HG03571 (cell line): ENCODE measurements at regions not wholly inside any gene's neighbourhood (a gene's known extent, or its start where the extent isn't known, plus 50 kb on each side); places are given as distances from the start of the nearest gene placed in this dataset.

Source experiments
- ATAC-seq: cut with Tn5 transposase; IDR thresholded peaks from one replicate; pipeline ENCODE4 v1.9.1; 2021; ENCODE audit not compliant: unreplicated experiment

DNA sequence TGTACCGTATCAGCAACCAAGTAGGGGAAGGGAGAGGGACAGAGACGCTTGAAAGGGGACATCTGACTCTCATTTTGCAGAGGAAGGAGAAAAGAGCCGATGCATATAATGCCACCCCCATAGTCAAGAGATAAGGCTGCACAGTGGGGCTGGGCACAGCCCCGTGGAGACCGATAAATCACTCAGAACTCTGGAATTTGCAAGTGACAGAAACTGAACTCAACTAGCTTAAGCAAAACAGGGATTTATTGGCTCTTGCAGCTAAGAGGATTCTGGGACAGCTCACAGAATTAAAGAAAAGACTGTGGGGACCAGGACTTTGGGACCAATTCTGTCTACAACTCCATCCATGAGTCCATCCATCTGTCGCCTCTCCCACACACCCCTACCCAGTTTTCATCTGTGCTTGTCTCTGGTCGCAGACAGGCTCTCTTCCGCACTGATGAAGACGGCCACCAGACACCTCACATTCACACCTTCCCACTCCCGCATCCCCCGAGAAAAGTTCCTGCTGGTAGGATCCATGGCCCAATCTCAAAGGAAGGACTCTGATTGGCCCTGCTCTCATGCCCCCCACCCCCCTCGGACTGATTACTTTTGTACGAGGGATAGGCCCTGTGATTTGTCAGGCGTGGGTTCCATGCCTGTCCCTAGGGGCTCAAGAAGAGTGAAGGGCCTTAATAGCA lies 105.9 kb upstream of the RPL38 start:
- no peak for ATAC-seq

- no peak for ATAC-seq
Observed at GRCh38 chr17:74098136-74099024, 105.1 kb upstream of the RPL38 start.

- ATAC-seq: no peak
Observed at GRCh38 chr17:74099442-74100340, 103.8 kb upstream of the RPL38 start.

GRCh38 chr17:74104921-74105320 lies 98.6 kb upstream of the RPL38 start:
- no peak for ATAC-seq

DNA sequence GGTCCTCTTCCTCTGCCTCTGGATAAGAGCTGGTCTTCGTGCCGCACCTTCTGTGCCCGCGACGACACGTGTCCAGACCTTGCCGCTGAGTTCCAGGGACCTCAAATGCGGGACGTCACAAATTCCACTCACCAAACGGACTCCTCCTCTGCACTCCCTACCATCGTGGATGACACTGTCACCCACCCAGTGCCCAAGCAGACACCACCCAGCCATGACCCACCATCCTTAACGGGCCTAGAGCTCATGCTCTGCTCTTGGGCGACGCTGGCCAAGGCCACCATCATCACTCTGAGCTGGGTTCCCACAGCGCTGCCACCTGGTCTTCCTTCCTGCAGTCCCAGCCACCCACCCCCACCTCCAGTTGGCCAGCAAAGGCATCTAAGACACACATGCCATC lies 96.4 kb upstream of the RPL38 start:
- ATAC-seq: no peak

- ATAC-seq: no peak
Observed at GRCh38 chr17:74108126-74108705, 95.3 kb upstream of the RPL38 start.

DNA sequence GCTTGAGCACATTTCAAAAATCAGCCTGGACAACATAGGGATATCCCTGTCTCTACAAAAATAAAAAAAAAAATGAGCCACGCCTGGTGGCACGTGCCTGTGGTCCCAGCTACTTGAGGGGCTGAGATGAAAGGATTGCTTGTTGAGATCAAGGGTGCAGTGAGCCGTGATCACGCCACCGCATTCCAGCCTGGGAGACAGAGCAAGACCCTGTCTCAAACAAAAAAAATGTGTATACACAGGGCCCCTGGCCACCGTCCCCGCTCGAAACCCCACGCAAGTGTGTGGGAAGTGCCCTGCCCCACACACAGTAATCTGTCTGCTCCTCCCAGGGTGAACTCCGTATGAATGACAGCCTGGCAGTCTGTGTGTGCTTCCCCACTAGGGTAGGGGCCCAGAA lies 93.0 kb upstream of the RPL38 start:
- ATAC-seq: no peak

DNA sequence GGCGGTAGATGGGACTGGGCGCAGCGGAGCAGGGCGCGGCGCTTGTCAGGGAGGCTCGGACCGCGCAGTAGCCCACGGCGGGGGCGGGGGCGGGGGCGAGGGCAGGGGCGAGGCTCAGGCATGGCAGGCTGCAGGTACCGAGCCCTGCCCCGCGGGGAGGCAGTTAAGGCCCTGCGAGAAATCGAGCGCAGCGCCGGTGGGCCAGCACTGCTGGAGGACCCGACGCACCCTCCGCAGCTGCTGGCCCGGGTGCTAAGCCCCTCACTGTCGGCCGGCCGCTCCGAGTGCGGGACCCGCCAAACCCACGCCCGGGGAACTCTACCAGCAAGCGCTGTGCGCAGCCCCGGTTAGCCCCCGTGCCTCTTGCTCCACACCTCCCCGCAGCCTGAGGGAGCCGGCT lies 90.2 kb upstream of the RPL38 start:
- ATAC-seq: no peak

DNA sequence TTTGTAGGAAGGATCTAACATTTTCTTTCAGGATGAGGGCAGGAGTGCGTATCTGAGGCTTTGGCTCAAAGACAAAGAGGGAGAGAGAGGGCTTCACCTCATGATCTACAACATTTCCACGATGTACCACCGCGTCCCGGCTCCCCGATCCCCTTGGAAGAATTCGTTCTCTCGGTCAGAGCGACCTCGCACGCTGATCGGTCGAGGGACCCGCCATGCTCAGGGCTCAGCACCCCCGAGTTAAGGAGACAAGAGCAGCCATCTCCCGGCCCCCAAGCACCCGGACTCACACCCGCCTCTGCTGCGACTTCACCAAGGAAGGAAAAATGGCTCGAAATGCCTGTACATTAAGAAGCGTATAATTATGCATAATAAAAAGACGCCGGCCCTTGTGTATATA lies 89.5 kb upstream of the RPL38 start:
- no peak for ATAC-seq

- ATAC-seq: no peak
Observed at GRCh38 chr17:74114881-74115470, 88.5 kb upstream of the RPL38 start.

DNA sequence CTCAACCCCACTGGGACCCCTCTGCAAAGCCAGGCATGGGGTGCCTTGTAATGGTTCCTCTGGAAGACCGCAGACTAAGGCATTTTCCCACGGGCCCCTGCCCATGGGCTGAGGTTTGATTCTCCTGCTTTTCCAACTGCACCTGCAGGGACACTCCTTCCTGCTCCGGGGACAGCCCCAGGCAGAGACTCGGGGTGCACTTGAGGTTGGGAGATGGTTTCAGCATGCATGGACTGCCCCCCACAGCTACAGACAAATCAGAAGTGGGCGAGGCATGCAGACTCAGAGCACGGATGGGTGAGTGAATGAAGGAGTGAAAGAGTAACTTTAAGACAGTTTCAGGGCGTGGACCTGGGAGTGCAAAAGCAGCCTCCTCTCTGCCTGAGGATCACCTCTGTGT lies 87.9 kb upstream of the RPL38 start:
- ATAC-seq: no peak

- ATAC-seq: no peak
Observed at GRCh38 chr17:74116087-74116717, 87.3 kb upstream of the RPL38 start.

DNA sequence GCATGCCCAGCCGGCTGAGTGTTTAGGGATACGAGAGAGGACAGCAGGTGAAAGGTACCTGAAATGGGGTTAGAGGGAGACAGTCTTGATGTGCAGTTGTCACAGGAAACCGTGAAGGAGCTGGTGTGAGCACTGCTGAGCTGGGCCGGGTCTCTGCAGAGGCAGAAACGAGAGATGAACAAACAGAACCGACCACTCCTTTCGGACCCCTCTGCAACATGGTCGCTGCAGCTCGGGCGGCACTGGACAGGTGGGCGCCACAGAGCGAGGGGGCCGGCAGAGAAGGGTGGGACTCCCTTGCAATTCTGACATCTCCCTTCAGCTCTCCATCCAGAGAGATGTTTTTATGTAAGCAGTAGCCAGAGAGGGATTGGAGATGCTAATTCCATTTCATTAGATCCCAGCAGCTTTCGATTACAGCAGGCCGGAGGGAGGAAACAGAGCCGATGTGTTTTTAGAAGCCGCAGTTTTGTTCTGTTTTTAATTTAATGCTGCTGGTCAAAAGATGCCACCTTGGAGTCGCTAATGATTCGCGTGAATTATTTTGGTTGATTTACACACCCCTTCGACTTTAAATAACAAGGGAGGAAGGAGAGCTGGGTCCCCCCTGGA lies 86.3 kb upstream of the RPL38 start:
- ATAC-seq: no peak

- ATAC-seq: no peak
Observed at GRCh38 chr17:74117999-74118421, 85.5 kb upstream of the RPL38 start.

- no peak for ATAC-seq
Observed at GRCh38 chr17:74118504-74118903, 85.0 kb upstream of the RPL38 start.

GRCh38 chr17:74119049-74119580 lies 84.4 kb upstream of the RPL38 start:
- no peak for ATAC-seq

GRCh38 chr17:74119965-74120364 lies 83.5 kb upstream of the RPL38 start:
- ATAC-seq: no peak

- ATAC-seq: no peak
Observed at GRCh38 chr17:74123350-74123749, 80.1 kb upstream of the RPL38 start.

GRCh38 chr17:74123866-74124444 lies 79.5 kb upstream of the RPL38 start:
- no peak for ATAC-seq
